HUES64 (cell line): ENCODE measurements at regions not wholly inside any gene's neighbourhood (a gene's known extent, or its start where the extent isn't known, plus 50 kb on each side); places are given as distances from the start of the nearest gene placed in this dataset.
"Not testable (repeated sequence)": the region's sequence is repeated elsewhere in the genome, so short reads cannot be mapped to it uniquely, and the experiment has no call there.

Experiments
- H3K27ac ChIP-seq: 2 replicates; pipeline ENCODE4 v1.7.0; 2013; ENCODE audit warnings: low read depth, low read length, inconsistent platforms
- H3K27me3 ChIP-seq: 2 replicates; pipeline ENCODE4 v1.6.1; 2013; ENCODE audit warnings: mild to moderate bottlenecking, low read length; ENCODE audit not compliant: insufficient read depth
- H3K36me3 ChIP-seq: 2 replicates; pipeline ENCODE4 v1.6.1; 2013; ENCODE audit warnings: mild to moderate bottlenecking, low read length; ENCODE audit not compliant: insufficient read depth
- H3K4me1 ChIP-seq: 2 replicates; pipeline ENCODE4 v1.6.1; 2013; ENCODE audit warnings: mild to moderate bottlenecking, low read length, moderate library complexity; ENCODE audit not compliant: insufficient read depth
- H3K4me3 ChIP-seq: 2 replicates; pipeline ENCODE4 v1.5.1; 2013; ENCODE audit warnings: mild to moderate bottlenecking, low read length, moderate library complexity
- H3K9ac ChIP-seq: 2 replicates; pipeline ENCODE4 v1.6.1; 2013; ENCODE audit warnings: mild to moderate bottlenecking, low read depth, low read length
- H3K9me3 ChIP-seq: 2 replicates; pipeline ENCODE4 v1.6.1; 2013; ENCODE audit warnings: low read depth, low read length; ENCODE audit not compliant: insufficient read depth
- WGBS: fragments of 150-250, 120-280 bp; methylation state at CpG from one replicate; pipeline ENCODE4 v1.1.7; 2013; ENCODE audit warnings: missing lambda C conversion rate; 5-methylcytosine and 5-hydroxymethylcytosine counted together

- H3K4me3 ChIP-seq, result not testable (repeated sequence)
Measured at GRCh38 chr4:131729205-131729604, 1419.9 kb upstream of the PCDH10 start.

GRCh38 chr4:131729716-131730398, 1419.2 kb upstream of the PCDH10 start:
- H3K9ac ChIP-seq, H3K9me3 ChIP-seq, H3K27ac ChIP-seq, H3K36me3 ChIP-seq, H3K27me3 ChIP-seq, H3K4me3 ChIP-seq, H3K4me1 ChIP-seq: not testable (repeated sequence)
- 93% methylated on average over 47 of the region's 59 CpGs for WGBS

More at GRCh38 chr4:131729205-131729604, 1419.9 kb upstream of the PCDH10 start:
- H3K27me3 ChIP-seq, H3K4me1 ChIP-seq, H3K9me3 ChIP-seq, H3K36me3 ChIP-seq, H3K27ac ChIP-seq, H3K9ac ChIP-seq: not testable (repeated sequence)
- WGBS, result 97% methylated on average over 30 of the region's 30 CpGs

GRCh38 chr4:131730574-131730973, 1418.5 kb upstream of the PCDH10 start:
- H3K27me3 ChIP-seq, H3K4me1 ChIP-seq, H3K9me3 ChIP-seq, H3K4me3 ChIP-seq, H3K36me3 ChIP-seq, H3K27ac ChIP-seq, H3K9ac ChIP-seq: not testable (repeated sequence)
- 92% methylated on average over 24 of the region's 28 CpGs for WGBS

GRCh38 chr4:131732034-131732630, 1417.0 kb upstream of the PCDH10 start:
- not testable (repeated sequence) for H3K36me3 ChIP-seq, H3K4me3 ChIP-seq, H3K27ac ChIP-seq, H3K4me1 ChIP-seq, H3K9me3 ChIP-seq, H3K9ac ChIP-seq, H3K27me3 ChIP-seq
- whole genome bisulfite sequencing, result 97% methylated on average over 17 of the region's 47 CpGs

- H3K9me3 ChIP-seq, H3K4me1 ChIP-seq, H3K9ac ChIP-seq, H3K4me3 ChIP-seq, H3K27ac ChIP-seq, H3K36me3 ChIP-seq, H3K27me3 ChIP-seq: not testable (repeated sequence)
- WGBS, result 95% methylated on average over 10 of the region's 31 CpGs
Measured at GRCh38 chr4:131734321-131734720, 1414.8 kb upstream of the PCDH10 start.

- H3K4me3 ChIP-seq, H3K27me3 ChIP-seq, H3K9ac ChIP-seq, H3K36me3 ChIP-seq, H3K4me1 ChIP-seq, H3K9me3 ChIP-seq, H3K27ac ChIP-seq: not testable (repeated sequence)
- WGBS, result 94% methylated on average over 13 of the region's 51 CpGs
Measured at GRCh38 chr4:131734851-131735385, 1414.2 kb upstream of the PCDH10 start.

- not testable (repeated sequence) for H3K4me3 ChIP-seq, H3K9me3 ChIP-seq, H3K9ac ChIP-seq, H3K27ac ChIP-seq, H3K27me3 ChIP-seq, H3K4me1 ChIP-seq, H3K36me3 ChIP-seq
- WGBS, result 93% methylated on average over 9 of the region's 26 CpGs
Measured at GRCh38 chr4:131738991-131739390, 1410.1 kb upstream of the PCDH10 start.

GRCh38 chr4:131741836-131742235, 1407.3 kb upstream of the PCDH10 start:
- H3K9ac ChIP-seq, H3K27ac ChIP-seq, H3K27me3 ChIP-seq, H3K9me3 ChIP-seq, H3K36me3 ChIP-seq, H3K4me1 ChIP-seq, H3K4me3 ChIP-seq: not testable (repeated sequence)
- WGBS, result no CpG with 5 or more reads among the region's 27 CpGs

GRCh38 chr4:131742536-131743205, 1406.4 kb upstream of the PCDH10 start:
- not testable (repeated sequence) for H3K9me3 ChIP-seq, H3K9ac ChIP-seq, H3K36me3 ChIP-seq, H3K27me3 ChIP-seq, H3K4me1 ChIP-seq, H3K4me3 ChIP-seq, H3K27ac ChIP-seq
- WGBS, result 92% methylated on average over 26 of the region's 45 CpGs

GRCh38 chr4:131743348-131743747, 1405.7 kb upstream of the PCDH10 start:
- not testable (repeated sequence) for H3K9me3 ChIP-seq

GRCh38 chr4:131747203-131747602, 1401.9 kb upstream of the PCDH10 start:
- not testable (repeated sequence) for H3K27me3 ChIP-seq, H3K9ac ChIP-seq, H3K27ac ChIP-seq, H3K4me1 ChIP-seq, H3K4me3 ChIP-seq, H3K9me3 ChIP-seq, H3K36me3 ChIP-seq
- 97% methylated on average over 14 of the region's 34 CpGs for WGBS

More at GRCh38 chr4:131743348-131743747, 1405.7 kb upstream of the PCDH10 start:
- 90% methylated on average over 8 of the region's 20 CpGs for WGBS
- H3K4me1 ChIP-seq, H3K9ac ChIP-seq, H3K27me3 ChIP-seq, H3K36me3 ChIP-seq, H3K4me3 ChIP-seq, H3K27ac ChIP-seq: not testable (repeated sequence)
